Epithelial cell of esophagus (primary cell): ENCODE measurements at regions not wholly inside any gene's neighbourhood (a gene's known extent, or its start where the extent isn't known, plus 50 kb on each side); places are given as distances from the start of the nearest gene placed in this dataset.

ENCODE experiments used
- DNase-seq: peaks from one replicate; pipeline ENCODE4 v3.0.0; 2010; ENCODE audit warnings: low read depth
- H3K4me3 ChIP-seq: 2 replicates; pipeline ENCODE4 v1.5.1; 2011; ENCODE audit warnings: mild to moderate bottlenecking, low read length, control low read depth
- TF ChIP-seq, protein P1 (sequence below): IDR thresholded peaks from 2 replicates; pipeline ENCODE4 v1.5.1; 2011; ENCODE audit warnings: low read depth, mild to moderate bottlenecking, low read length, control low read depth, inconsistent platforms; ENCODE audit not compliant: insufficient read depth; ENCODE audit errors: missing control alignments

DNA sequence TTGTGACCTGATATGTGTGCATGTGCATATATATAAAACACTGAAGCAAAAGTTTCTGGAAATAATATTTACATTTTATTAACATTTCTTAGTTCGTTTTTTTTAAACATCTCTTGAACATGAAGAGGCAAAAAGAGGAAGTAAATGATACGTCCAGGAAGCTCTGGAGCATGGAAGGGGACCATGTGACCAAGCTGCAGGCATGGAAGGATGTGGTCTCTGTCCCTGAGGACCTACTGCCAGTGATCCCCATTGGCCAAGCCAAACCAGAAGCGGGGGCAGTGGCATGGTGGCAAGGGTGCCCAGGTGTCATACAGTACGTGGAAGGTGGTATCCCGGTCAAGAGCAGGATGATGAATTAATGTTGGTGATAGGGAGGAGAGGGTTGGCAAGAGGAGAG, 268.3 kb upstream of the PROX1 start:
- no peak overlapping the region for H3K4me3 ChIP-seq
- no peak for DNase-seq
- TF ChIP-seq, protein P1, sequence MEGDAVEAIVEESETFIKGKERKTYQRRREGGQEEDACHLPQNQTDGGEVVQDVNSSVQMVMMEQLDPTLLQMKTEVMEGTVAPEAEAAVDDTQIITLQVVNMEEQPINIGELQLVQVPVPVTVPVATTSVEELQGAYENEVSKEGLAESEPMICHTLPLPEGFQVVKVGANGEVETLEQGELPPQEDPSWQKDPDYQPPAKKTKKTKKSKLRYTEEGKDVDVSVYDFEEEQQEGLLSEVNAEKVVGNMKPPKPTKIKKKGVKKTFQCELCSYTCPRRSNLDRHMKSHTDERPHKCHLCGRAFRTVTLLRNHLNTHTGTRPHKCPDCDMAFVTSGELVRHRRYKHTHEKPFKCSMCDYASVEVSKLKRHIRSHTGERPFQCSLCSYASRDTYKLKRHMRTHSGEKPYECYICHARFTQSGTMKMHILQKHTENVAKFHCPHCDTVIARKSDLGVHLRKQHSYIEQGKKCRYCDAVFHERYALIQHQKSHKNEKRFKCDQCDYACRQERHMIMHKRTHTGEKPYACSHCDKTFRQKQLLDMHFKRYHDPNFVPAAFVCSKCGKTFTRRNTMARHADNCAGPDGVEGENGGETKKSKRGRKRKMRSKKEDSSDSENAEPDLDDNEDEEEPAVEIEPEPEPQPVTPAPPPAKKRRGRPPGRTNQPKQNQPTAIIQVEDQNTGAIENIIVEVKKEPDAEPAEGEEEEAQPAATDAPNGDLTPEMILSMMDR = no peak

- TF ChIP-seq, protein P1 = no peak
- H3K4me3 ChIP-seq = no peak overlapping the region
- no peak for DNase-seq
Measured at GRCh38 chr1:213720032-213720431, 267.7 kb upstream of the PROX1 start.

- DNase-seq = no peak
- no peak overlapping the region for H3K4me3 ChIP-seq
- TF ChIP-seq, protein P1 = no peak
Measured at GRCh38 chr1:213723187-213723586, 264.6 kb upstream of the PROX1 start.

GRCh38 chr1:213724640-213725536, 262.9 kb upstream of the PROX1 start:
- TF ChIP-seq, protein P1 = no peak
- DNase-seq = no peak
- H3K4me3 ChIP-seq = no peak overlapping the region

DNA sequence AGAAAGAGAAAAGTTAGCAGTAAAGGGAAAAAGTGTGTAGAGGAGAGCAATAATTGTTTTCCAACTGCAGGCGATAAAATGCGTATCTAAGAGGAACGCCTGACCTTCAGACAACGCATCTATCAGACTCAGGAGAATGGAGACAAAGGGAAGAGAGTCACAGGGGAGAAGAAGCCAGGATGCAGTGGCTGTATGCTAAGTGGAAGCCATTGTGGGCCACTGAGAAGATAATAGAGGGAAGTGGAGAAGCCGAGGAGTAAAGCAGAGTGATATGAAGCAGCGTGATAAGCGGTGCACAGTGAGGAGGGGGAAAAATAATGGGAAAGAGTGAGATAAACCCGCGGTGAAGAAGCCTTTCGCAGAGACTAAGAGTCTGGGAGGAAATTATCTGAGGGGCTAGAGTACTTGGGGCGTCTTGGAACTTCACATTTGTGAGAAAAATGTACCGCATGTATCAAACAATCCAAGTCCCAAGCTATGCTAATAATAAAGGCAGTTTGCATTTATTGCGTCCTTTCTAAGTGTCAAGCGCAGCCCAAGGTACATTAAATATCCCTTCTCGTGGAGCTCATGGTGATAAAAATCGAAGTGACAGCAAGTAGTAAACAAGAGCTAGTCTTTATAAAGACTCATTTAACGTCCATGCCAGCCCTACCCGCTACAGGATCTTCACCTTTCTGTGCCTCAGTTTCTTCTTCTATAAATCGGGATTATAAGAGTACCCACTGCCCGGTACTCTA, 259.8 kb upstream of the PROX1 start:
- H3K4me3 ChIP-seq = no peak overlapping the region
- no peak for DNase-seq
- TF ChIP-seq, protein P1 = no peak

GRCh38 chr1:213728593-213729536, 258.9 kb upstream of the PROX1 start:
- DNase-seq = no peak
- no peak overlapping the region for H3K4me3 ChIP-seq
- TF ChIP-seq, protein P1 = no peak
